Renal cortical epithelial cell (primary cell): ENCODE measurements at regions not wholly inside any gene's neighbourhood (a gene's known extent, or its start where the extent isn't known, plus 50 kb on each side); places are given as distances from the start of the nearest gene placed in this dataset.
"Not testable (repeated sequence)": the region's sequence is repeated elsewhere in the genome, so short reads cannot be mapped to it uniquely, and the experiment has no call there.

Experiments used
- DNase-seq: peaks from one replicate; pipeline ENCODE4 v3.0.0-alpha.2; 2011; ENCODE audit warnings: low read depth

DNA sequence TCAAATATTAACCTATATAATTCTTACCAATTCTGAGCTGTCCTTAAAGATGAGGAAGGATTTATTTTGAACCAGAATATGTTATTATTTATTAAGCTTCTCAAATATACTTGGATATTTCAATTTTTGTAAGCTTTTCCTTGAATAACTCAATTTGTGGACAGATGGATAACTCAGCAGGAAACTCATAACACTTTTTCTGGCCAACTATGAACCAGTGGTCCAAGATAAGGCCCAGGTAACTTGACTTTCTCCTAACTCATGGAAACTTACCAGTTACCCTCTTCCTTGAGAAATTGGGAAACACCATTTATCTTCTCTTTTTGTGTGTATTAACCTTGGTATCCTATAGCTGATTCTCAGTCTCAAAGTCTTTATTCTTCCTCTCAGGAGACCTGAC lies 427.5 kb upstream of the SYNCRIP start:
- DNase-seq: no peak

DNA sequence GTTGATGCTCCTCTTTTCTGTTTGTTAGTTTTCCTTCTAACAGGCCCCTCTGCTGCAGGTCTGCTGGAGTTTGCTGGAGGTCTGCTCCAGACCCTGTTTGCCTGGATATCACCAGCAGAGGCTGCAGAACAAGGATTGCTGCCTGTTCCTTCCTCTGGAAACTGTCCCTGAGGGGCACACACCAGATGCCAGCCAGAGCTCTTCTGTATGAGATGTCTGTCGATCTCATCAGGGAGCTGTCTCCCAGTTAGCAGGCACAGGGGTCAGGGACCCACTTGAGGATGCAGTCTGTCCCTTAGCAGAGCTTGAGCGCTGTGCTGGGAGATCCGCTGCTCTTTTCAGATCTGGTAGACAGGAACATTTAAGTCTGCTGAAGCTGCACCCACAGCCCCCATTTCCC lies 422.3 kb upstream of the SYNCRIP start:
- not testable (repeated sequence) for DNase-seq

DNA sequence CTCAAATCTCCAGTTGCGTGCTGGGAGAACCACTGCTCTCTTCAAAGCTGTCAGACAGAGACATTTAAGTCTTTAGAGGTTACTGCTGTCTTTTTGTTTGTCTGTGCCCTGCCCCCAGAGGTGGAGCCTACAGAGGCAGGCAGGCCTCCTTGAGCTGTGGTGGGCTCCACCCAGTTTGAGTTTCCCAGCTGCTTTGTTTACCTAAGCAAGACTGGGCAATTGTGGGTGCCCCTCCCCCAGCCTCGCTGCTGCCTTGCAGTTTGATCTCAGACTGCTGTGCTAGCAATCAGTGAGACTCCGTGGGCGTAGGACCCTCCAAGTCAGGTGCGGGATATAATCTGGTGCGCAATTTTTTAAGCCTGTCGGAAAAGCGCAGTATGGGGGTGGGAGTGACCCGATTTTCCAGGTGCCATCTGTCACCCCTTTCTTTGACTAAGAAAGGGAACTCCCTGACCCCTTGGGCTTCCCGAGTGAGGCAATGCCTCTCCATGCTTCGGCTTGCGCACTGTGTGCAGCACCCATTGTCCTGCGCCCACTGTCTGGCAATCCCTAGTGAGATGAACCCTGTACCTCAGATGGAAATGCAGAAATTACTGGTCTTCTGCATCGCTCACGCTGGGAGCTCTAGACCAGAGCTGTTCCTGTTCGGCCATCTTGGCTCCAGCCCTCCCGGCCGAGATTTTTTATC lies 414.8 kb upstream of the SYNCRIP start:
- not testable (repeated sequence) for DNase-seq

- no peak for DNase-seq
Observed at GRCh38 chr6:86045038-86045437, 402.4 kb upstream of the SYNCRIP start.

GRCh38 chr6:86042214-86042613 lies 399.5 kb upstream of the SYNCRIP start:
- no peak for DNase-seq

DNA sequence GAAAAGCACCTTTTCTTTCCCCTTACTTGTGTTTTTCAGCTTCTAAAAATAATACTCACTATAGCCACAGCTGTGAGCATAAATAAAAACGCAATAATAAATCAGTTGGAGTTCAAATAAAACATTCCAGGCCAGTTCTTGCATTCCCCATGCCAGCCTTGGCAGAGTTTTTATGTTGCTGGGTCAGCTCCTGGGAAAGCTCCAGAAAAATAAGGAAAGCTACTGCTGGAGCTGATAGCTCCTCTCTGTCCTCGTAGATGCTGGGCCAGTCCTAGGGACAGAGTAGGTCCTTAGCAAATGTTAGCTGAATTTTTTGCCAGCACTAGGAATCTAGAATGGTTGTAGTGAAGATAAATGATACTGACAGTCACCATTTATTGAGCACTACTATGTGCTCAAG lies 389.0 kb upstream of the SYNCRIP start:
- no peak for DNase-seq

GRCh38 chr6:86030875-86031274 lies 388.2 kb upstream of the SYNCRIP start:
- DNase-seq: no peak

DNA sequence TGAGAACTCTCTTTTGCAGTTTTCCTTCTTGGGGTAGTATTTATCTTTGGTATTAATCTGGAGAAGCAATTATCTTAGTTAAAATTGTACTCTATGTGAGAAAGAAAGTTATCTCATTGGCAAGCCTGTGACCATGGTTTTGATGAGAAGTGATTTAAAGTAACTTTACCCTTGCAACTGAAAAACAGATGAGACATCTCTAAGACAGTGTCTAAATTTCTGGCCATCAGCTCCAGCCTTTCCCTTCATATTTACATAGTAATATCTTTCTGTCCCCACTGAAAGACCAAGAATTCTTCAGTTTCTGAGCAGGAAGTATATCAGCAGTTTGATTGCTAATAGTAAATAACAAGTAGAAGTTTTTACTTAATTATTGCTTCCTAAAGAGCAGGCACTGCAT lies 386.1 kb upstream of the SYNCRIP start:
- no peak for DNase-seq

GRCh38 chr6:86026890-86027289 lies 384.2 kb upstream of the SYNCRIP start:
- not testable (repeated sequence) for DNase-seq

DNA sequence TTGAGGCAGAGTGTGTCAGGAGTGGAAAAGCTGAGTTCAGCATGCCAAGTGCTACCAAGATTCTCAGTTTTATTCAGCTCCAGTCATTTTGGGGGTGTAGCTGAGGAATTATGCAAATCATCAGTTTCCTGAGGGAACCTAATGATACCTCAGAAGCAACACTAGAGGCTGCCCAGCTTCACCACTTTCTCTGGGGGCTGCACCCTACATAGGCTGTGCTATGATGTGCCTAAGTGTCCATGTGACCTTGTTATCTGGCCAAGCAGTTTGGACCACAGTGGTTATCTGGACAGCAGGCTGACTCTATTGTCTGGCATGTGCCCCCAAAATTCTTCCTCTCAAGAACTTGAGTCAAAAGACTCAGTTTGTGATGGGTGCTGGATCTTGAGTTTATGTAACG lies 374.6 kb upstream of the SYNCRIP start:
- no peak for DNase-seq

DNA sequence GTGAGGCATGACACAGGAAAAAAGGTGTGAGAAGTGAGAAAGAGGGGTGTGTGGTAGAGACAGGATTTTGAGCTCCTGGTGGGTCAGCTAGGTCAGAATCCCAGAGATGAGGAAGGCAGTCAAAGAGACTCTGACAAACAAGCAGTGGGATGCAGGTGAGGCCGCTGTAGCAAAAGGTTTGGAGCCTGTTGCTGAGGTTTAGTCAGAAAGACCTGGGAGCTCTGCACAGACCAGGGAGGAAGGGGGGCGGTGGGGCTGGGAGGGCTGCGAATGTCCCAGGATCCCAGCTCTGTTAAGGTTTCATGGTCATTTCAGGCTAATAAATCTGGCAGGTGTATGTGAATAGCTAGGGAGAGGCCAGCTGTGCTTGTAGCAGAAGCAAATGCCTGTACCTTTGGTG lies 373.9 kb upstream of the SYNCRIP start:
- DNase-seq: no peak

GRCh38 chr6:86016077-86016476 lies 373.4 kb upstream of the SYNCRIP start:
- peak; percentile 31 for DNase-seq

GRCh38 chr6:86012991-86013390 lies 370.3 kb upstream of the SYNCRIP start:
- not testable (repeated sequence) for DNase-seq

DNA sequence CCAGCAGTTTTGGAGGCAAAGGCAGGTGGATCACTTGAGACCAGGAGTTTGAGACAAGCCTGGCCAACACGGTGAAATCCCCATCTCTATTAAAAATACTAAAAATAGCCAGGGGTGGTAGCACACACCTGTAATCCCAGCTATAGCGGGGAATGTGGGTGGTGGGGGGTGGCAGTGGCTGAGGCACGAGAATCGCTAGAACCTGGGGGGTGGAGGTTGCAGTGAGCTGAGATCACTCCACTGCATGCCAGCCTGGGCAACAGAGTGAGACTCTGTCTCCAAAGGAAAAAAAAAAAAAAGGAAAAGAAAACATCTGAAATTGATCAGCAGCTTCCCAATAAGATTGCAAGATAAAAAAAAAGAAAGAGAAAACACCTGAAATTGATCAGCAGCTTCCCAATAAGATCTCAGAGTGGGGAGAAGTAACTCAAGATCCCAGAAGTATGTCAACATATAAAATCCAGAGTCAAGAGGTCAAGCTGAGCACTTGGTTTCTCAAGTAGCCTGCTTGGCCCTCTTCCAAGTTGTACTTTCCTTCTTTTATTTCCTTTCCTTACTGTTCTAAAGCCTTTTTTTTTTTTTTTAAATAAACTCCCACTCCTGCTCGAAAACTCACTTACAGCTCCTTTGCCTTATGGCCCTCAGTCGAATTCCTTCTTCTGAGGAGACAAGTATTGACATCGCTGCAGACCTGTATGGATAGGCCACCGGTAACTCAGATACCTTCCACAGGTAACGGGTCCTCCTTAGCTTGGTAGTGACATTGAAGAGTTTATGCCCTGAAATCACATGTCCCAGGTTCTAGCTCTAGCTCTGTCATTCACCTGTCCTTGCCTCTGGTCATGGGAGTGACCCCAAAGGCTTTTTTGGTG lies 368.5 kb upstream of the SYNCRIP start:
- peak; percentile 4 for DNase-seq

- no peak for DNase-seq
Observed at GRCh38 chr6:85997206-85997605, 354.5 kb upstream of the SYNCRIP start.

DNA sequence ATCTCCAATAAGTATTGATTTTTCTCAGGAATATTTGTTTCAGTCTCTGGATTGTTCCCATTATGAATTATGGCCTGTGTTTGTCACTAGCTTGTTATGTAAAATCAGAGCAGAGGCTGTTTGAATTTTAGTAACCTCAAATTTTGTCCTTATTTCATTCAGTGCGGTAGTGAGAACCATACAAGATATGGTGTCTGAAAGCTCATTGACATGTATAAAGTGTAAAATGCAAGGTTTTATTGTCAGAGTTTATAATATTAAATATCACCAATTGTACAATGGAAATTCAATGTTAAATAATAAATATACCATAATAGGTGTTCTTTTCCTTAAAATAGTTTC lies 353.3 kb upstream of the SYNCRIP start:
- DNase-seq: no peak

GRCh38 chr6:85995339-85996033 lies 352.8 kb upstream of the SYNCRIP start:
- no peak for DNase-seq

GRCh38 chr6:85986681-85987080 lies 344.0 kb upstream of the SYNCRIP start:
- DNase-seq: no peak

DNA sequence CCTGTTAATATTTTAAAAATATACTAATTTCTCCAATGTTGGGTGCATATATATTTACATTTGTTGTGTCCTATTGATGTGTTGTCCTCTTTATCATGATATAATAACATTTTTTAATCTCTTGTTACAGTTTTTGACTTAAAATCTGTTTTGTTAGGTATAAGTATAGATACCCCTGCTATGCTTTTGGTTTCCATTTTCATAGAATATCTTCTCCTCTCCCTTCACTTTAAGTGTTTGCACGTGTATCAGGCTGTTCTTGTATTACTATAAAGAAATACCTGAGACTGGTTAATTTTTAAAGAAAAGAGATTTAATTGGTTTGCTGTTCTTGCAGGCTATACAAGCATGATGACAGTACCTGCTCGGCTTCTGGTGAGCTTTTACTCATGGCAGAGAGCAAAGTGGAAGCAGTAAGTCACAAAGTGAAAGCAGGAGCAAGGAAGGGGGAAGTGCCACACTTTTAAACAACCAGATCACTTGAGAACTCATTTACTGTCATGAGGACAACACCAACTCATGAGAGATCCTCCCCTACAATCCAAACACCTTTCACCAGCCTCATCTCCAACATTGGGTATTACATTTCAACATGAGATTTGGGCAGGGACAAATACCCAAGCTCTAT lies 340.5 kb upstream of the SYNCRIP start:
- no peak for DNase-seq

DNA sequence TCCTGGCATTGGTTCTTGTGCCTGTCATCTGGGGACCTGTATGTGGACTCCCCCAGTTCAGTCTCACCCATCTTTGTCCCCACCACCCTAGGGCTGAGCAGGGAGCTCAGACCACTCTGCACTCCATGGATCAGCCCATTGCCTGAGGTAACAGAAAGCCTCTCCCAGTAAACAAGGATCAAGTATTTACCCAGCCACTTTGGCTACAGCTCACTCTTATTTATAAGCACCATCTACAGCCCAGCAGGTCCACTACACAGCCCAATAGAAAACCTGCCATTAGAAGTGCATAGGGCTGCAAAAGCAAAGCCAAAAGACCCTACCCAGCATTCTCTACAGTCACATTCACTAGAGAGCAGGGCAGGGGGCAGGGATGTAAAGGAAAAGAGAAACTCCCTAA lies 335.0 kb upstream of the SYNCRIP start:
- DNase-seq: no peak

DNA sequence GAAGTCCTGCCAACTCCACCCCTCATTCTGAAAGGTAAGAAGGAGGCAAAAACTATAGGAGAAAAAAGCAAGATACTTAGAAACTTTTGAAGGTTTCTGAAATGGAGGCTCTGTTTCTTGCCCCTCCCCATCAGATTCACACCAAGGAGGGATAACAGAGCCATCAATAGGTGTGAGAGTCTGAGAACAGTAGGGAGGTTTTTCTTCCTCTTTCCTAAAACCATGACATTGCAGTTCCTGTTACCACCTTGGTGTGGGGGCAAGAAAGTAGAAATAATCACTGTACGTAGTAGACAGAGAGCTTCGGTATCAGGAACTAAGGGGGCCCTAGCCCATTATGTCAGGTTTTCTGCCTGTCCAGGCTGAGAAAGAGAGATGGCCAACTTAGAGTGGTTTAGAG lies 333.3 kb upstream of the SYNCRIP start:
- no peak for DNase-seq

GRCh38 chr6:85971238-85971637 lies 328.6 kb upstream of the SYNCRIP start:
- DNase-seq: no peak
